MM.1S (cell line): ENCODE measurements at regions not wholly inside any gene's neighbourhood (a gene's known extent, or its start where the extent isn't known, plus 50 kb on each side); places are given as distances from the start of the nearest gene placed in this dataset.

Source experiments
- EZH2 ChIP-seq: fragments of 300-600 bp; sonication (generic); optimal IDR thresholded peaks from 2 replicates; pipeline ENCODE3; 2017; ENCODE audit warnings: low read depth, mild to moderate bottlenecking, antibody characterized with exemption, low read length, mixed read lengths
- EZH2phosphoT487 ChIP-seq: fragments of 300-600 bp; sonication (generic); IDR thresholded peaks from 2 replicates; pipeline ENCODE4 v1.6.1; 2018; ENCODE audit warnings: antibody characterized with exemption, low read length
- TF ChIP-seq, protein P1 (sequence below): fragments of 300-600 bp; sonication (generic); IDR thresholded peaks from 2 replicates; pipeline ENCODE4 v1.5.1; 2016; ENCODE audit warnings: antibody characterized with exemption, low read length, mixed read lengths

DNA sequence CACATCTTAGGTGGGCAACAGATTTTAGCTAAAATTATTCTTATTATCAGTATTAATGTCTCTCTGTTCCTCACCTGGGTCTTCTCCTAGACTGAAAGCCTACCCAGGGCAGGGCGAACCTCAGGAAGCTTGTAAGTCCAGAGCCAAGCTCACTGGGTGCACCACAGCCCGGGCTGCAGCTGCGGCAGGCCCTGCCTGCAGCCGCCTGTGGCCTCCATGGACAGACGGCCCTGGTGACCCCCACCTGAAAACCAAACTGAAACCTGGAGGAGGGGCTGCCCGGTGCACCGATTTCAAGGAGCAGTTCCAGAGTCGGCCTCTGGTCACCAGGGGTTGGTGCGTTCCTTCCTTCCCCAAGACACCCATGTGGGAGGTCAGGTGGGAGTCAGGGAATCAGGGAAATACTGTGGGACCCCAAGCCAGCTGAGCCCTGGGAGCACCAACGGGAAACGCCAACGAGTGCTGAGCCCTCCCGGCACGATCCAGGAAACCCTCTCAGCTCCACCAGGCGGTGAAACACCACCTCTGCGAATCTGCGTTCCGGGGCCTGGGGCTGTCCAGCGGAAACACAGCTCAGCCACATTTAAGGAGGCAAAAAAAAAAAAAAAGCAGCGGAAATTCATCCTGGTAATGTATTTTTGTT is 68.6 kb upstream of the PPP1R26 start:
- TF ChIP-seq, protein P1, sequence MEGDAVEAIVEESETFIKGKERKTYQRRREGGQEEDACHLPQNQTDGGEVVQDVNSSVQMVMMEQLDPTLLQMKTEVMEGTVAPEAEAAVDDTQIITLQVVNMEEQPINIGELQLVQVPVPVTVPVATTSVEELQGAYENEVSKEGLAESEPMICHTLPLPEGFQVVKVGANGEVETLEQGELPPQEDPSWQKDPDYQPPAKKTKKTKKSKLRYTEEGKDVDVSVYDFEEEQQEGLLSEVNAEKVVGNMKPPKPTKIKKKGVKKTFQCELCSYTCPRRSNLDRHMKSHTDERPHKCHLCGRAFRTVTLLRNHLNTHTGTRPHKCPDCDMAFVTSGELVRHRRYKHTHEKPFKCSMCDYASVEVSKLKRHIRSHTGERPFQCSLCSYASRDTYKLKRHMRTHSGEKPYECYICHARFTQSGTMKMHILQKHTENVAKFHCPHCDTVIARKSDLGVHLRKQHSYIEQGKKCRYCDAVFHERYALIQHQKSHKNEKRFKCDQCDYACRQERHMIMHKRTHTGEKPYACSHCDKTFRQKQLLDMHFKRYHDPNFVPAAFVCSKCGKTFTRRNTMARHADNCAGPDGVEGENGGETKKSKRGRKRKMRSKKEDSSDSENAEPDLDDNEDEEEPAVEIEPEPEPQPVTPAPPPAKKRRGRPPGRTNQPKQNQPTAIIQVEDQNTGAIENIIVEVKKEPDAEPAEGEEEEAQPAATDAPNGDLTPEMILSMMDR, result 0 out of 2 replicates have a peak, but pooled peaks have one; percentile 6
- TF ChIP-seq EZH2 (no peak), EZH2phosphoT487 (no peak)
